GOT3 (cell line): ENCODE measurements at regions not wholly inside any gene's neighbourhood (a gene's known extent, or its start where the extent isn't known, plus 50 kb on each side); places are given as distances from the start of the nearest gene placed in this dataset.

Experiments used
- DNase-seq: peaks from one replicate; lab custom pipeline; 2025; ENCODE audit warnings: mixed read lengths; lab: John Stamatoyannopoulos, UW

DNA sequence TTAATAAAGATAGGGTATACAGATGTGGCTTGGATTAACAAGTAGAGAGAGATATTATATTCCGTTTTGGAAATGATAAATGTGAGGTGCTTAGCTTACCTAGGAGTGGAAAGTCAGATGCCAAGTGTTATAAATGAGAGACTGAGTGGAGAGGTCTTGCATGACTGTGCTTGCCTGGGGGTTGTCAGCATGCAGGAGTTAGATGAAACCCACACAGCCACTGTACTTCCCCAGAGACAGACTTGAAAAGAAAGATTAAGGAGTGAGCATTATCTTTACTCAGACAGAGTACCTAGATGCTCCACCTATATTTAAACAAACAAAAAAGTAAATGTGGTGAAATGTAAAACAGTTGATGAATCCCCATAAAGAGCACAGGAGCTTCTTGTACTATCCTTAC lies 482.7 kb downstream of the RIT2 start:
- DNase-seq = no peak

DNA sequence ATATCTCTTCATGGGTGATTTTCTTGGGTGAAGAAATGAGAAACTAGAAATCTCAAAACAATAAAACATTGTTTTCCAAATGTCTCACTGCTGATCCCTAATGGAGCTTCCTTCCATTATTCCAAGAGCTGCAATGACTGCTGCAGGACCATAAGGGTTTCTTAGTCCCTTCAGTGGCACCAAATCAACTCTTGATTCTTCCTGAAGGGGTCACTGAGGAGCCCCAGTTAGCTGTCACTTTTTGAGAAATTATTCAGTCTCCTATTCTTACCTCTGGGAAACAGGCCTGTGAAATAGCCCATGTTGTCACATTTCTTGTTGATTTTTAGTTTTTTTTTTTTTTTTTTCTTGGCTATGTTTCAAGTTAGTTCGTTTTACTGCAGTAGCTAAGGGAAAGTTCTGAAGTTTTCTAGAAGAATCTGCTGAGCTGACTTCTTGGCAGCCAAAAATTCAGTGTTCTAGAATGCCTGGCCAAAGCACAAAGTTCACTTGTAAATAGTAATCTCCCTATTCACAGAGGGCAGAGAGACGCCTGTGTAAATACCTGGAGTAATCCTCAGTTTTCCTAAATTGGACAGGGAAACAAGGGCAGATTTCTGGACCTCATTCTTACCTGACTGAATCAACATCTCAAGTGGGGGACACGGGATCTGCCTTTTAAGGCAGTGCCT lies 480.0 kb downstream of the RIT2 start:
- no peak for DNase-seq

DNA sequence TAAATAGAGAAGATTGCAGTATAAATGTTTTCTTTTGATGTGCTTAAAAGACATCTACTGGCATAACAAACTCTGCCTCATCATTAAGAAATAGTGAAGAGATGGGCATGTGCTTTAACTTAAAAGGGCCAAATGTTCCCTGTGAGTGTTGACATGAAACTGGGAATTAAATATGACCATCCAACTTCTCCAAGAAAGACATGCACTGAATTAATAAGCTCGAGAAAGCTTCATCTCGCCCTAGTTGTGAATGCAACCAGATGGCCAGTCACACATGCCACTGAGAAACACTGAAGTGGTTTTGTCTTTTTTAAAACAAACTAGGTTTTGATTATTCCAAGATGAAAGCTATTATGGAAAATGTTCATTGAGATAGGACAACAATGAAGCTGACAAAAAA lies 479.2 kb downstream of the RIT2 start:
- no peak for DNase-seq

DNA sequence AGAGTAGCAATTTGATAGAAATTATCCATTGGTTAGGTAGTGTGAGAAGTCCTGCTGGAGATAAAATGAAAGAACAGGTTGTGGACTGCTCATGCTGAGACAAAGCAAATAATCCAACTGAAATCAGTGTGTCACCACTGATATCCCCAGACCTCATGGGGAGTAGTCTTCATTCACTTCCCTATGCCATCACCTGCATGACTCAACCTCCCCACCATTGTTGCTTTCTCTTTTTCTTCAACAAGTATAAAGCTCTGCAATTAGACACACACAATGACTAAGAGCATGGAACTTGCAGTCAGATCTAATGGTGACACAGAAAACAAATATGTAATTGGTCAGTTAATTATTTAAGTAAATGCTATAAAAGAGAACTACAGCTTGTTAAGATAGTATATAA lies 475.3 kb downstream of the RIT2 start:
- no peak for DNase-seq

DNA sequence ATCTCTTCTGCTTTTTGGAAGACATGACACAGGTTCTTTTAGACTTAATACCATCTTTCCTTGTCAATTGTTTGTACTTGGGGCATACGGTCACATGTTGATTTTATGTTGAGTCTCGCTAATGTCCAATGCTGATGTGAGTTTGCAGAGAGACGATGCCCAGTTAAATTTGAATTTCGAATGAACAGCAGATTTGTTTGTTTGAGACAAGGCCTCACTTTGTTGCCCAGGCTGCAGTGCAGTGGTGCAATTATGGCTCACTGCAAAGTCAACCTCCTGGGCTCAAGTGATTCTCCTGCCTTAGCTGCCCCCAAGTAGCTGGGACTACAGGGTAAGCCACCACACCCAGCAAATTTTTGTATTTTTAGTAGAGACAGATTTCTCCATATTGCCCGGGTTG lies 473.5 kb downstream of the RIT2 start:
- no peak for DNase-seq

DNA sequence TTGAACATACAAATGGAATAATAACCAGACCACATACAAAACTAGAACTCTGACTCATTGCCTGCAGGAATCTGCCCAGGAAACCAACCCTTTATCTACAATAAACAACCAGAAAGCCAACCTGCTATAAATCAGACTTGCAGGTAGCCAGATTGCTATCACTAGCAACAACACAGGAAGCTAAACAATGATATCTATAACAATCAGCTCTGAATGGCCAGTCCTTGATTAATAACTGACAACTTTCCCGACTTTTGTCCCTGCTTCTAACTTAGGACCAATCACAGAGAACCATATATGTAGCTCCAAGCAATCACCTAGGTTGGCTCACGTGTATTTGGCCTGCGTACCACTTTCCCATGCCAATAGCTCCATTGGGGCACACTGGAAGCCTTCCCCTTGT lies 470.8 kb downstream of the RIT2 start:
- no peak for DNase-seq

DNA sequence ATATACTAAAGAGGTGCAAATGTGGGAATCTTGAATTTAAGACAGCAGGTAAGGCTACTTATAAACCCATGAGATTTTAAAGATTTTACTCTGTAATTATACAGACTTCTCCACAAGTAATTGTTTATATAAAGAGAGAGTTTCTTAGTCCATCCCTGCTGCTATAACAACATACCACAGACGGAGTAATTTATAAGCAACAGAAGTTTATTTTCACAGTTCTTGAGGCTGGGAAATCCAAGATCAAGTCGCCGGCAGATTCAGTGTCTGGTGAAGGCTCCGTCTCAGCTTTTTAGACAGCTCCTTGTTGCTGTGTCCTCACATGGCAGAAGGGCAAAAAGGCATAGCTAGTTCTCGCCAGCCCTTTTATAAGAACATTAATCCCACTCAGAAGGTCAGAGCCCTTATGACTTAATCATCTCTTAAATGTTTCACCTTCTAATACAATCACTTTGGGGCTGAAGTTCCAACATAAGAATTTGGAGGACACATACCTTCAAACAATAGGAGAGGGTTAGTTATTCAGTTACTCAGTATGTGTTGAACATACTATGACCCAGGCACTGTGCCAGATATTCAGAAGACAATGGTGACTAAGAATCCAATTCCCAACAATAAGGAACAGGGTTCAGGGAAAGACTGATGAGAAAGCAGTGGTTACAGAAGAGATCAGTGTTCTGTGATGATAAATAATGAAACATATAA lies 466.0 kb downstream of the RIT2 start:
- no peak for DNase-seq

DNA sequence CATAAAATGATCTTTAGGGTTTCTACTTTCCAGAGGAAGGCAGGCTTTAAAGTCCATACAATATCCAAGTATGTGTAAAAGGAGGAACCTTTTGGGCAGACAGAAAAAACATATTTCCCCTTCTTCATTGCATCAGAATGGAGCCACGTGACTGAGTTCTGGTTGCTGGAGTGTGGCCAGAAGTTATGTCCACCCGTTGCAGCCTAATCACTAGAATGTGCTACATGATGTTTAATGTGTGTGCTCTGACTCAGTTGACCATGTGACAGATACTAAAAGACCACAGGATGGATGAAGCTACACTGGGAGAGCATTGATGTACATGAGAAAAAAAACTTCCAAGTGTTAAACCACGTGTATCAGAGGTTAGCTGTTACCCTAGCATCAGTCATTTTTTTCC lies 460.9 kb downstream of the RIT2 start:
- no peak for DNase-seq

DNA sequence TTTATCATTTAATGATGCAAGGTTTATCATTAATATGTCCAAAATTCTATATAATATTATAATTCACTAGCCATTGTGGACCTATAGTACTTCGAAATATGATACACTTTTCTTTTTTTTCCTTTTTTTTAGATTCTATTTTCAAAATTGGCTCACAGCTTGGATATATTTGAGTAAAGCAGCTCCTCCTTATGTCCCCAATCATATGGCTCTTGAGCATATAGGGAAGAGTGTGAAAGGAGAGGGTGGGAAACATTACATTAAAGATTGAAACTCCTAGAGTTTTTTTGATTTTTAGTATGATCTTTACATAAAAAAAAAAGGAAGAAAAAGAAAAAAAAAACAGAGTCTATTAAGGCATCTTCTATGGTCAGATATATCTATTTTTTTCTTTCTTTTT lies 457.9 kb downstream of the RIT2 start:
- DNase-seq = no peak

DNA sequence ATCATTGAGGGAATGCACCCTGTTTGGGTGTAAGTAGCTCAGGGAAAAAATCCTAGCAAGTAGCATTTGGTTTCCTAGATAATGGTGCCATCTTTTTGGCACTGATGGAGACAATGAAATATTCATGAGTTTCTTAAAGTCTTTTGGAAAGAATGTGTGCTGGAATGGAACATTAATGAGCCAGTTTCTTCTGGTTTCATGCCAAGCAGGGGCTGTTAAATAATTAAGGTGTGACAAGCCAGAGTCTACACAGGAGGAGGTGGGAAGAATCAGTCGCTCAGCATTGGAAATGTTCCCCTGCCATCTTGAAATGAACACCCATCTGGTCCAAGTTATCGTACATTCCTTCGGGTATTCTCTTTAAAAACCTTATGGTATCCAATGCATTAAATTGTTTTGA lies 457.3 kb downstream of the RIT2 start:
- no peak for DNase-seq

DNA sequence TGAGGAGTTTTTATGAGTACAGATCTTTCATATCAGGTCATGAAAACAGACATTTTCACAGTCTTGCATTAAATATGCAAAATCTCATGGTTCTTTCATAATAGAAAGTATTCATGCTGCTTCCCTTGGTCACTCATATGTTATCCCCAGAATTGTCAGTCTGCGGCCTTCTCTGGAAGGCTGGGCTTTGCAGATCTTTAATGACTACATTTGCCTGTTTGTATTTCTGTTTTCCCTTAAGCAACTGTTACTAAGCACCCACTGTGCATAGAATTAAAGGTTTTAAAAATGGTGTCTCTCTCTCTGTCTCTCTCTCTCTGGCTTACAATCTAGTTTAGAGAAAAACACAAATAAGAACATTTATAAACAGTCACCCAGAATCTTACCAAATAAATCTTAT lies 456.3 kb downstream of the RIT2 start:
- no peak for DNase-seq

DNA sequence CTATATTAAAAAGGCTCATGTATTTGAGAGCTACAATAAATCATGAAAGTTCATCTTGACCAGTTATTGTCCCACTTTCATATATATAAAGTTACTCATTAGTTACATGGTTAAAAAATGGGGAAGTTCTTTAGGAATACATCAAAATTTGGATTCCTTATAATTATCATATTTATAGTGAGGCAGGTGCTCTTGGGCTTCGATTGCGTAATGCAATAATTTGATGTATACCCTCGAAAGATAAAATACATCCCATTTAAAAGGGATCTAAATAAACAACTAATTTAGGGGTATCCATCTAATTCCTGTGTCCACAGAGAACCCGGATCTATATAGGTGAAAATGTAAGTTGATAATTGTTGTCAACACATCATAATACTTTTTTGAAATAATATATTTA lies 444.6 kb downstream of the RIT2 start:
- DNase-seq = no peak

DNA sequence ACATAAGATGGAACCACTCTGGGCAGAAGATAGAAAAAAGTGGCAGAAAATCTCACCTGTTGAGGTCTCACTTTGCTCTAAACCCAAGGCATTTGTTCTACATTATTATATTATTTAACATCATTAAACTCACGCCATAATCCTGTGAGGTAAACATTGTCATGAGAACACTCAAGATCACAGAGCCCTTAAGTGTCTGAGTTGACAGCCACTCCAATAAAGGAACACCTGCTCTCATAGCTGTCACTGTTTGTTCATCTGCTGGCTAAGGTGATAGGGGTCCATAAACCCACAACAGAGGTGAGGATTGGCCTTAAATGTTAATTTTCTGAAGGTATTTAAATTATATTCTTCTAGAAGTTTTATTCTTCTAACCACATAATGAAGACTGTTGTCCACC lies 439.7 kb downstream of the RIT2 start:
- DNase-seq = no peak

DNA sequence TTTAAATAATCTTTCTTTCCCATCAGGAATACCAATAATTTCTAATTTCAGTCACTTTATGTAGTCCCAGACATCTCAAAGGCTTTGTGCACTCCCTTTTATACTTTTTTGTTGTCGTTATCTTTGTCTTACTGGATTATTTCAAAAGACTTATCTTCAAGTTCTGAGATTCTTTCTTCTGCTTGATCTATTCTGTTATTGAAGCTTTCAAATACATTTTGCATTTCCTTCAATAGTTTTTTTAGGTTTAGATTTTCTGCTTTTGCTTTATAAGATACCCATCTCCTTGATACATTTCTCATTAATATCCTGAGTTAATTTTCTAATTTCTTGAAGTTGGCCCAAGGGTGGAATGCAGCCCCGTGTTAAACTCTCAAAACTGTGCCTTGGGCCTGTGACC lies 432.4 kb downstream of the RIT2 start:
- DNase-seq = no peak

DNA sequence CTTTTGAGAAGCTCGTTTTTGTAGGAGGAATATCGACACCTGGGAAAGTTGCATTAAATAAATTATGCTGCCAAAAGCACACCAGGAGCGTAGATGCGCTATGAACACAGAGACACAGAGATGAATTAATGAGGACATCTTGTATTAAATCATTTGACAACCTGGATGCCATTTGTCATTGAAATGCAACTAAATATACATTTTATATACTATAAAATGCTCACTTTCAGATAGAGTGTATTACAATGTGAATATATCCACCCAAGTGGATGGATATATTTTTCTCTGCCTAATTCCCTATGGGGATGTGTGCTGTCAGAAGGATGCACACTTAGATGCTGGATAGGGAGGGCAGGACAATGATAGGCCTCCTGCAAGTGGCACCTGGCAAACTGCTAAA lies 426.2 kb downstream of the RIT2 start:
- DNase-seq = no peak
